ENCODE measurements at regions not wholly inside any gene's neighbourhood (a gene's known extent, or its start where the extent isn't known, plus 50 kb on each side); places are given as distances from the start of the nearest gene placed in this dataset.

GRCh38 chr2:221775096-221775495 lies 203.0 kb upstream of the EPHA4 start:
- TF ChIP-seq CTCF (optimal IDR thresholded peaks at IDR 0.05 in 1 of 3, IDR thresholded peaks at IDR 0.05 in 1 of 3, conservative IDR thresholded peaks at IDR 0.05 in 1 of 3; ENCODE audit: extremely low read depth in 1 of 3, insufficient read depth in 2 of 3, low read length in 3 of 3) (no peak), EZH2 (IDR thresholded peaks at IDR 0.05; ENCODE audit: low read length) (no peak)

Data from keratinocyte (primary cell).